ENCODE measurements at regions not wholly inside any gene's neighbourhood (a gene's known extent, or its start where the extent isn't known, plus 50 kb on each side); places are given as distances from the start of the nearest gene placed in this dataset. TPM values are rescaled to one million over a fixed set of nuclear protein-coding genes. Genes with fewer than 3 reads are reported as not detected.
"Not testable (repeated sequence)": the region's sequence is repeated elsewhere in the genome, so short reads cannot be mapped to it uniquely, and the experiment has no call there.

- WGBS, 2 experiments (ENCODE audit: low coverage in 1 of 2, low lambda C conversion rate in 2 of 2, missing lambda C conversion rate in 2 of 2): no CpG with 5 or more reads among the region's 6 CpGs
These were observed 1625.3 kb downstream of the CDY2B start for GRCh38 chrY:16254551-16255295.

GRCh38 chrY:16255778-16256177 lies 1624.2 kb downstream of the CDY2B start:
- no CpG with 5 or more reads among the region's 4 CpGs for WGBS, 2 experiments (ENCODE audit: low coverage in 1 of 2, low lambda C conversion rate in 2 of 2, missing lambda C conversion rate in 2 of 2)
- H3K4me1 ChIP-seq (ENCODE audit: insufficient read depth); H3K36me3 ChIP-seq (ENCODE audit: low read depth); H3K27ac ChIP-seq; H3K9ac ChIP-seq; DNase-seq; in situ Hi-C loops (cut with MboI); H3K9me2 ChIP-seq (ENCODE audit: insufficient read depth); H3K79me2 ChIP-seq (ENCODE audit: insufficient read depth); H2AFZ ChIP-seq; H3F3A ChIP-seq (ENCODE audit: insufficient read depth); H4K20me1 ChIP-seq (ENCODE audit: insufficient read depth); H3K27me3 ChIP-seq (replicated peaks; ENCODE audit: insufficient read depth); H3K9me3 ChIP-seq (ENCODE audit: low read depth); H3K4me3 ChIP-seq; H3K4me2 ChIP-seq (ENCODE audit: unreplicated experiment): not testable (repeated sequence)

More at GRCh38 chrY:16254551-16255295, 1625.3 kb downstream of the CDY2B start:
- H3K4me1 ChIP-seq (ENCODE audit: insufficient read depth); H3K27ac ChIP-seq; H3K79me2 ChIP-seq (ENCODE audit: insufficient read depth); in situ Hi-C loops (cut with MboI); H3K27me3 ChIP-seq (replicated peaks; ENCODE audit: insufficient read depth); H3K9ac ChIP-seq; H3K9me3 ChIP-seq (ENCODE audit: low read depth); H3K9me2 ChIP-seq (ENCODE audit: insufficient read depth); H4K20me1 ChIP-seq (ENCODE audit: insufficient read depth); DNase-seq; H3F3A ChIP-seq (ENCODE audit: insufficient read depth); H3K36me3 ChIP-seq (ENCODE audit: low read depth); H2AFZ ChIP-seq; H3K4me2 ChIP-seq (ENCODE audit: unreplicated experiment); H3K4me3 ChIP-seq: not testable (repeated sequence)

Small RNAs in the stretch of these regions (small RNA-seq; reads per million reads assigned to genes)
- not detected for gene RF00401 (ENCODE audit: low read depth, low replicate concordance)
- not detected for gene RNU6-109P (ENCODE audit: low read depth, low replicate concordance)

Data from GM23248 (cell line).